Panc1 (cell line): ENCODE measurements at regions not wholly inside any gene's neighbourhood (a gene's known extent, or its start where the extent isn't known, plus 50 kb on each side); places are given as distances from the start of the nearest gene placed in this dataset.

Experiments
- ATAC-seq: fragments of 200-7000 bp; cut with Tn5 transposase; 2 replicates; pipeline ENCODE4 v1.9.1; 2020; ENCODE audit warnings: mild to moderate bottlenecking, moderate library complexity
- BruUV-seq: library from RNA; stranded (reverse); fragments of 400-500 nt; replicated peaks from 2 replicates; lab custom pipeline; 2021; lab: Mats Ljungman, UMichigan
- CTCF ChIA-PET: fragments of 300-600 bp; sonication (Branson Sonifier 250); formaldehyde crosslinking; loops from one replicate; lab custom pipeline; 2022; ENCODE audit warnings: antibody characterized with exemption; lab: Charles Lee
- POLR2A ChIA-PET: fragments of 300-600 bp; sonication (Branson Sonifier 250); formaldehyde crosslinking; loops from one replicate; lab custom pipeline; 2022; ENCODE audit warnings: antibody characterized with exemption; lab: Charles Lee
- DNase-seq: peaks from one replicate; pipeline ENCODE4 v3.0.0-alpha.2; 2010; ENCODE audit warnings: low read depth, low spot score
- H3K27ac ChIP-seq: 2 replicates; pipeline ENCODE4 v1.5.1; 2011; ENCODE audit warnings: mild to moderate bottlenecking, low read length, inconsistent platforms
- H3K27me3 ChIP-seq: fragments of 200-500 bp; sonication (Bioruptor generic); 2 replicates; pipeline ENCODE4 v1.6.0; 2014; ENCODE audit warnings: low read length, inconsistent platforms; ENCODE audit not compliant: control insufficient read depth, insufficient read depth
- H3K36me3 ChIP-seq: fragments of 200-500 bp; sonication (Bioruptor generic); 2 replicates; pipeline ENCODE4 v1.5.1; 2014; ENCODE audit warnings: inconsistent platforms, mild to moderate bottlenecking, low read length, moderate library complexity; ENCODE audit not compliant: control insufficient read depth, insufficient read depth
- H3K4me1 ChIP-seq: 2 replicates; pipeline ENCODE4 v1.5.1; 2011; ENCODE audit warnings: inconsistent platforms, mild to moderate bottlenecking, low read length, moderate library complexity; ENCODE audit not compliant: control insufficient read depth, insufficient read depth
- H3K4me3 ChIP-seq, 2 experiments: 2 replicates each; pipeline ENCODE4 v1.5.1; 2011 to 2012; ENCODE audit warnings: low read depth in 2 of 2, low read length in 2 of 2, mild to moderate bottlenecking in 2 of 2, inconsistent platforms in 1 of 2, moderate library complexity in 1 of 2
- H3K9me3 ChIP-seq: fragments of 200-500 bp; sonication (Bioruptor generic); 2 replicates; pipeline ENCODE4 v1.5.1; 2014; ENCODE audit warnings: low read depth, mild to moderate bottlenecking, inconsistent platforms, low read length, moderate library complexity; ENCODE audit not compliant: control insufficient read depth, insufficient read depth
- CTCF ChIP-seq: fragments of 450-650 bp; IDR thresholded peaks from 2 replicates; pipeline ENCODE4 v1.5.1; 2017; ENCODE audit warnings: mild to moderate bottlenecking
- POLR2AphosphoS5 ChIP-seq: IDR thresholded peaks from 2 replicates; pipeline ENCODE4 v1.6.1; 2012; ENCODE audit warnings: mild to moderate bottlenecking, low read depth, low read length, moderate library complexity
- SIN3A ChIP-seq: IDR thresholded peaks from 2 replicates; pipeline ENCODE4 v1.6.1; 2012; ENCODE audit warnings: low read depth, mild to moderate bottlenecking, low read length, moderate library complexity, borderline replicate concordance; ENCODE audit not compliant: insufficient read depth
- TCF7L2 ChIP-seq: IDR thresholded peaks from 2 replicates; pipeline ENCODE4 v1.6.1; 2011; ENCODE audit warnings: mild to moderate bottlenecking, low read depth, low read length, inconsistent platforms
- in situ Hi-C: cut with HindIII; loops from 2 replicates; pipeline ENCODE4 v1.10.0; 2016; ENCODE audit warnings: low sequenced_read_pairs, low pct_unique_long_range_greater_than_20kb
- intact Hi-C: fragments of 100-400 bp; cut with micrococcal nuclease; formaldehyde crosslinking; loops from one replicate; pipeline ENCODE4 v1.10.0; 2022; ENCODE audit not compliant: unreplicated experiment
- TF ChIP-seq, protein P1 (sequence below), 2 experiments: IDR thresholded peaks; 2 replicates each; pipeline ENCODE4 v1.6.1; 2011 to 2012; ENCODE audit warnings: low read depth in 2 of 2, control low read depth in 1 of 2, low read length in 1 of 2, mild to moderate bottlenecking in 1 of 2, moderate library complexity in 1 of 2; ENCODE audit not compliant: insufficient read depth in 1 of 2

DNA sequence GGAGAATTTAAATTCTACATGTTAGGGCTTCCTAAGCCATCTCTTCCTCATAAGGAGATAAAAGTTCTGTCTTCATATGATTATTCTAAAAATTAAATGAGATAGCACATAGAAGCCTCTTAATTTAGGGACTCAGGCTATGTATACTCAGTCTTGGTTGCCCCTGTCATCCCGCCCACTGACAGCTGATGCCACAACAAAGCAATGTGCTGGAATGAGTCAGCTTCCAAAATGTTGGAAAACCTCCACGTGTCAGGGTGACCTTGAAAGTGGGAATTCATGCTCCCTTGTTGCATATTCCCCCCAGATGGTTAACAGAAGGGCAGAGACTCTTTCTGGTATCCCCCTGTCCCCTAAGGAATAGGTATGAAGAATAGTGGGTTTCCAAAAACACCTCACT, 238.0 kb upstream of the DDHD1 start:
- H3K4me3 ChIP-seq = no peak overlapping the region
- BruUV-seq = no TSS peak
- no peak overlapping the region for H3K27ac ChIP-seq
- ChIA-PET CTCF (no interaction called here), POLR2A (no interaction called here)
- H3K9me3 ChIP-seq = no peaks in the 10 kb centered on the region
- intact Hi-C loops (no loop called here), in situ Hi-C loops (no loop called here)
- TF ChIP-seq SIN3A (no peak), CTCF (no peak), TCF7L2 (no peak), POLR2AphosphoS5 (no peak)
- TF ChIP-seq, protein P1, sequence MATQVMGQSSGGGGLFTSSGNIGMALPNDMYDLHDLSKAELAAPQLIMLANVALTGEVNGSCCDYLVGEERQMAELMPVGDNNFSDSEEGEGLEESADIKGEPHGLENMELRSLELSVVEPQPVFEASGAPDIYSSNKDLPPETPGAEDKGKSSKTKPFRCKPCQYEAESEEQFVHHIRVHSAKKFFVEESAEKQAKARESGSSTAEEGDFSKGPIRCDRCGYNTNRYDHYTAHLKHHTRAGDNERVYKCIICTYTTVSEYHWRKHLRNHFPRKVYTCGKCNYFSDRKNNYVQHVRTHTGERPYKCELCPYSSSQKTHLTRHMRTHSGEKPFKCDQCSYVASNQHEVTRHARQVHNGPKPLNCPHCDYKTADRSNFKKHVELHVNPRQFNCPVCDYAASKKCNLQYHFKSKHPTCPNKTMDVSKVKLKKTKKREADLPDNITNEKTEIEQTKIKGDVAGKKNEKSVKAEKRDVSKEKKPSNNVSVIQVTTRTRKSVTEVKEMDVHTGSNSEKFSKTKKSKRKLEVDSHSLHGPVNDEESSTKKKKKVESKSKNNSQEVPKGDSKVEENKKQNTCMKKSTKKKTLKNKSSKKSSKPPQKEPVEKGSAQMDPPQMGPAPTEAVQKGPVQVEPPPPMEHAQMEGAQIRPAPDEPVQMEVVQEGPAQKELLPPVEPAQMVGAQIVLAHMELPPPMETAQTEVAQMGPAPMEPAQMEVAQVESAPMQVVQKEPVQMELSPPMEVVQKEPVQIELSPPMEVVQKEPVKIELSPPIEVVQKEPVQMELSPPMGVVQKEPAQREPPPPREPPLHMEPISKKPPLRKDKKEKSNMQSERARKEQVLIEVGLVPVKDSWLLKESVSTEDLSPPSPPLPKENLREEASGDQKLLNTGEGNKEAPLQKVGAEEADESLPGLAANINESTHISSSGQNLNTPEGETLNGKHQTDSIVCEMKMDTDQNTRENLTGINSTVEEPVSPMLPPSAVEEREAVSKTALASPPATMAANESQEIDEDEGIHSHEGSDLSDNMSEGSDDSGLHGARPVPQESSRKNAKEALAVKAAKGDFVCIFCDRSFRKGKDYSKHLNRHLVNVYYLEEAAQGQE (IDR thresholded peaks at IDR 0.05; ENCODE audit: insufficient read depth in 1 of 2, low read depth in 2 of 2, low read length in 1 of 2) = no peak
- H3K27me3 ChIP-seq = no peaks in the 10 kb centered on the region
- no peaks in the 10 kb centered on the region for H3K4me1 ChIP-seq
- DNase-seq = no peak
- no peak for ATAC-seq
- H3K36me3 ChIP-seq = no peaks in the 10 kb centered on the region

- H3K4me1 ChIP-seq = no peaks in the 10 kb centered on the region
- ATAC-seq = no peak
- H3K4me3 ChIP-seq = no peak overlapping the region
- H3K9me3 ChIP-seq = no peaks in the 10 kb centered on the region
- TF ChIP-seq CTCF (no peak), POLR2AphosphoS5 (no peak), SIN3A (no peak), TCF7L2 (no peak)
- TF ChIP-seq, protein P1 (IDR thresholded peaks at IDR 0.05; ENCODE audit: insufficient read depth in 1 of 2, low read depth in 2 of 2, low read length in 1 of 2) = no peak
- in situ Hi-C loops (no loop called here), intact Hi-C loops (no loop called here)
- H3K27me3 ChIP-seq = no peaks in the 10 kb centered on the region
- CTCF ChIA-PET = no interaction called here
- POLR2A ChIA-PET = no interaction called here
- BruUV-seq = no TSS peak
- DNase-seq = no peak
- no peak overlapping the region for H3K27ac ChIP-seq
- no peaks in the 10 kb centered on the region for H3K36me3 ChIP-seq
Observed at GRCh38 chr14:53390008-53390407, 236.9 kb upstream of the DDHD1 start.
